IPS-NIHi7 (cell line): ENCODE measurements at regions not wholly inside any gene's neighbourhood (a gene's known extent, or its start where the extent isn't known, plus 50 kb on each side); places are given as distances from the start of the nearest gene placed in this dataset.
"Not testable (repeated sequence)": the region's sequence is repeated elsewhere in the genome, so short reads cannot be mapped to it uniquely, and the experiment has no call there.

Experiments
- DNase-seq: peaks from one replicate; pipeline ENCODE4 v3.0.0; 2012; ENCODE audit warnings: mixed read lengths; ENCODE audit errors: extremely low spot score

DNA sequence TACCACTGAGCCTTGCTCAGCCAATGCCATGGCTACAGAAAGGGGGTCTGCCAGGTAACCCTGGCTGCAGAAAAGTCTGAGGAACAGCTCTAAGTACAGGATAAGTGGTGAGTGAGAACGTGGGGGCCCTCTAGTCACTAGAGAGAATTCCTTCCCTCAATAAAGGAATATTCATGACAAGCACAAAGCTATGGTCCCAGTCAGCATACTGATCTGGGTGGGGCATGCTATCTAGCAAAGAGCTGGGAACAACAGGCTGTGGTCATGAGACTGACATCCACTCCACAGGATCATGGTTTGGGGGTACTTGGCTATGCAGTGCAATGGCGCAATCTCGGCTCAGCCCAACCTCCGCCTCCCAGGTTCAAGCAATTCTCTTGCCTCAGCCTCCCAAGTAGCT, 140.4 kb downstream of the MTHFS start:
- no peak for DNase-seq

DNA sequence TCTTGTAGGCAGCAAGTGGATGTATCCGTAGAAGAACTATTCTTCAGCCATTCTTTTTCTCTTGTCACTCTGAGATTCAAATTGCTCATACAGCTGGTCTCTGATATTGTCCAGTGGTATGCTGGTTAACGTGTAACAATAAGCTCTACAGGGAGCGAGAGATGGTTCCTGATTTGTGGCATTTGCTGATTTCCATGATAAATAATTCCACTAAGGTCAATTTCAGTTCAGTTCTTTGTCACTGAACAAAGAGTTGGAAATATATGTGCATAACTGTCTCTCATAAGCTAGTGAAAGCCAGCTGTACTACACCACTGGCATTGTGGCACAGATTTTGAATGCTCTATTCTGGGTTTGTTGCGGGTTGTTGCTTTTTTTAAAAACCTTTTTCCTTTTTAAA, 131.7 kb downstream of the MTHFS start:
- no peak for DNase-seq

DNA sequence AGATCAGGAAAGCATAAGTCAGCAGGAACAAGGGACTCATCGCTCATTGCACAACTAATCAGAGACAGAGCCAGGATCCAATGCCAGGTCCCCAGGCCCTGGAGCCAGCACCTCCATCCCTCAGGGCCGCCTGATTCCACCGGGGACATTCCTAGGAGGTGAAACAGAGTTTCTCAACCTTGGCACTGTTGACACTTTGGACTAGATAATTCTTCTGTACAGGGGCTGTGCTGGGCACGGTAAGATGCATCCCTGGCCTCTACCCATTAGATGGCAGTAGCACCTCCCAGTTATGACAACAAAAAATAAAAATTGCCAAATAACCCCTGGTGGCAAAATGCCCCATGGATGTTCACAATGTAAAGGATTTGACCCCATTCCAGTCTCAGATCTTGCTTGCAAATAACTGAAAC, 127.7 kb downstream of the MTHFS start:
- no peak for DNase-seq

DNA sequence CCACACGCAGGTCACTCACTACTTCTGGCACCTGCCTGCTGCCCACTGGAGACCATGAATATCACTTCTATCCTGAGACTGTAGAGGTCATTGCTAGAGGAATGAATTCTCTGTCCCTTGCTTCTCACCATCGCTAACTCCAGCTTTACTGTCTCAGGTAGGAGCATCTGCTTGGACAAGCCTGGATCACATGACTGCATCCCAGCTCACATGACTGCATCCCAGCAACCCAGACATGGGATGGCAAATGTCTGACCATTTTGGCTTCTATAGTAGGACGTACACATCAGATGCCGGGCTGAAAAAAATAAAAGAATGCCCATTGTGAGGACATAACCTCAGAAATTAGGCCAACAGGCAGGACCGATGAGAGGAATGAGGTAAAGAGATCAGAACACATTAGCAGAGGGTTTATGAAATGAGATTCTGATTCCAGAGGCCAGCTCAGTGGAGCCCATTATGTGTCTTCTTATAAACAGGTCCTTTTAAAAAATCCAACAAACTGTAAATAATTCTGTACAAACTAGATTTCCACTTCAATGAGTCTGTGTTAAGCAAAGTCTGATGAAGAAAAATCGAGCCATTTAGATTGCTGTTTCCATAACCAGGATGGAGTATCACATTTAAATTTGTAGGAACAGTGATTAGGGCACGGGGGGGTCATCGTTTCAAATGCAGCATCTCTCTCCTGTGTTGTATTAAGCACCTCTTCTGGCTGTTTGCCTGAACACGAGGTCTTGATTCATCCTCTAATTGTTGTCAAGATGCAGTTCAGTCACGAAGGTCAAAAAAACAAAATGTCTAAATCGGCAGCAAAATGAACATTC, 126.7 kb downstream of the MTHFS start:
- no peak for DNase-seq

- DNase-seq = no peak
Observed at GRCh38 chr15:79773128-79773527, 123.7 kb downstream of the MTHFS start.

- DNase-seq = no peak
Observed at GRCh38 chr15:79775821-79776220, 121.0 kb downstream of the MTHFS start.

GRCh38 chr15:79777916-79778315, 118.9 kb downstream of the MTHFS start:
- no peak for DNase-seq

DNA sequence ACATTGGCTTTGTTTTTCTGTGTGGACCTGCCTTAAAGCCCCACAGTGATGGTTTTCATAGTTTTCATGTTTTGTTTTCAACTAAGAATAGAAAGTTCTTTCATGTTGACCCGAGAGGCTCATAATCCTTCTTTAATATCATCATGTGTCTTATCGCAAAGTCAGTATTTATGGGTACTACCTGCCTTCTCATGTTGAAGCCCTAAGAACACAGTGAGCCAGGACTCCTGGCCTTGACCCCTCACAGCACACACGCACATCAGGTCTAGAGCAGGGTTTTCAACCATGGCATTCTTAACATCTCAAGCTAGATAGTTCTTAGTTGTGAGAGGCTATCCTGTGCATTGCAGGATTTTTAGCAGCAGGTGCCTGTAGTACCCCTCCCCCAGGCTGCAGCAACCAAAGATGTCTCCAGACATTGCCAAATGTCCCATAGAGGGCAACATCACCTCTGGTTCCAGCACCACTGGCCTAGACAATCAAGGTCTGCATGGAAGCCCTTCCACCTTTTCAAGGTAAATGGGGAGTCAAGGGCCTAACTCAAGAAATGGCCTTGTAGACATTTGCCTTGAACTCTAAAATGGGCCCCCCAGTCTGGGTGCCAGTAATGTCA, 118.3 kb downstream of the MTHFS start:
- DNase-seq = no peak

DNA sequence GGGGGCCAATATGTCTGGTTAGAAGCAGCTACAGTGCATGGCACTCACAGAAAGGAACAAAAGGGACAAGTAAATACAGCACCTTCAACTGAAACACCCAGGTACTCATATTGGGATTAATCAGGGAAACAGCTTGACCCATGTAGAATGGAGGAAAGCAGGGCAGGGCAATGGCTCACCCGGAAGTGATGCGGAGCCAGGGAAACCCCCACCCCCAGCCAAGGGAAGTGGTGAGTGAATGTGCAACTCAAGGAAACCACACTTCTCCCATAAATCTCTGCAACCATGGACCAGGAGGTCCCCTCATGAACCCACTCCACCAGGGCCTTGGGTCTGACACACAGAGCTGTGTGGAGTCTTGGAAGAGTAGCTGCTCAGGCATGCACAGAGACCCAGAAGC, 117.1 kb downstream of the MTHFS start:
- DNase-seq = no peak

- not testable (repeated sequence) for DNase-seq
Observed at GRCh38 chr15:79782307-79782706, 114.5 kb downstream of the MTHFS start.
